IPS DF 6.9 (cell line): ENCODE measurements at regions not wholly inside any gene's neighbourhood (a gene's known extent, or its start where the extent isn't known, plus 50 kb on each side); places are given as distances from the start of the nearest gene placed in this dataset.
"Not testable (repeated sequence)": the region's sequence is repeated elsewhere in the genome, so short reads cannot be mapped to it uniquely, and the experiment has no call there.

Experiments
- DNase-seq: peaks from one replicate; pipeline ENCODE4 v3.0.0-alpha.2; 2013; ENCODE audit warnings: low read depth, low spot score
- H3K27ac ChIP-seq: one replicate; pipeline ENCODE4 v1.5.1; 2013; ENCODE audit warnings: low read length, control low read depth
- H3K27me3 ChIP-seq: 2 replicates; pipeline ENCODE4 v1.6.1; 2013; ENCODE audit warnings: mild to moderate bottlenecking, low read length; ENCODE audit not compliant: control insufficient read depth, insufficient read depth
- H3K36me3 ChIP-seq: 2 replicates; pipeline ENCODE4 v1.6.1; 2013; ENCODE audit warnings: low read length; ENCODE audit not compliant: control insufficient read depth, insufficient read depth
- H3K4me1 ChIP-seq: 2 replicates; pipeline ENCODE4 v1.6.1; 2013; ENCODE audit warnings: low read length; ENCODE audit not compliant: control insufficient read depth, insufficient read depth
- H3K4me3 ChIP-seq: 2 replicates; pipeline ENCODE4 v1.5.1; 2013; ENCODE audit warnings: mild to moderate bottlenecking, low read length
- H3K9me3 ChIP-seq: 2 replicates; pipeline ENCODE4 v1.6.1; 2013; ENCODE audit warnings: low read length, inconsistent platforms; ENCODE audit not compliant: control insufficient read depth, insufficient read depth
- WGBS: extraction: QIAGEN DNeasy Blood & Tissue Kit; methylation state at CpG from one replicate; pipeline ENCODE4 v1.1.7; 2013; ENCODE audit warnings: mixed read lengths, missing lambda C conversion rate; ENCODE audit not compliant: insufficient read length, insufficient coverage; 5-methylcytosine and 5-hydroxymethylcytosine counted together

- Histone ChIP-seq H3K27me3 (no peaks in the 10 kb centered on the region), H3K4me1 (no peaks in the 10 kb centered on the region), H3K9me3 (no peaks in the 10 kb centered on the region), H3K4me3 (no peak overlapping the region), H3K27ac (no peak overlapping the region), H3K36me3 (no peaks in the 10 kb centered on the region)
- DNase-seq, result no peak
- WGBS, result 100% methylated on average over 1 of the region's 2 CpGs
Observed at GRCh38 chr2:107735201-107735600, 91.5 kb upstream of the RGPD4 start.

- H3K27ac ChIP-seq, result no peak overlapping the region
- no peaks in the 10 kb centered on the region for H3K36me3 ChIP-seq
- no peak overlapping the region for H3K4me3 ChIP-seq
- no peaks in the 10 kb centered on the region for H3K9me3 ChIP-seq
- H3K4me1 ChIP-seq, result no peaks in the 10 kb centered on the region
- DNase-seq, result no peak
- H3K27me3 ChIP-seq, result no peaks in the 10 kb centered on the region
Observed at GRCh38 chr2:107737756-107738155, 88.9 kb upstream of the RGPD4 start.

GRCh38 chr2:107738266-107738665 is 88.4 kb upstream of the RGPD4 start:
- Histone ChIP-seq H3K4me1 (no peaks in the 10 kb centered on the region), H3K9me3 (no peaks in the 10 kb centered on the region), H3K27me3 (no peaks in the 10 kb centered on the region), H3K36me3 (no peaks in the 10 kb centered on the region), H3K27ac (no peak overlapping the region), H3K4me3 (no peak overlapping the region)
- WGBS, result no CpG with 5 or more reads among the region's 4 CpGs
- no peak for DNase-seq

GRCh38 chr2:107740300-107740699 is 86.4 kb upstream of the RGPD4 start:
- Histone ChIP-seq H3K27me3 (no peaks in the 10 kb centered on the region), H3K4me1 (no peaks in the 10 kb centered on the region), H3K4me3 (no peak overlapping the region), H3K9me3 (no peaks in the 10 kb centered on the region), H3K36me3 (no peaks in the 10 kb centered on the region), H3K27ac (no peak overlapping the region)
- WGBS, result no CpG with 5 or more reads among the region's 2 CpGs
- no peak for DNase-seq

GRCh38 chr2:107742460-107743027 is 84.1 kb upstream of the RGPD4 start:
- Histone ChIP-seq H3K27ac (no peak overlapping the region), H3K27me3 (no peaks in the 10 kb centered on the region), H3K9me3 (no peaks in the 10 kb centered on the region), H3K4me1 (no peaks in the 10 kb centered on the region), H3K36me3 (no peaks in the 10 kb centered on the region), H3K4me3 (no peak overlapping the region)
- no CpG with 5 or more reads among the region's 5 CpGs for WGBS
- DNase-seq, result no peak

- H3K36me3 ChIP-seq, result no peaks in the 10 kb centered on the region
- DNase-seq, result no peak
- no CpG with 5 or more reads among the region's 5 CpGs for WGBS
- no peaks in the 10 kb centered on the region for H3K9me3 ChIP-seq
- no peaks in the 10 kb centered on the region for H3K27me3 ChIP-seq
- no peak overlapping the region for H3K4me3 ChIP-seq
- no peak overlapping the region for H3K27ac ChIP-seq
- no peaks in the 10 kb centered on the region for H3K4me1 ChIP-seq
Observed at GRCh38 chr2:107743274-107743673, 83.4 kb upstream of the RGPD4 start.

- no peak overlapping the region for H3K4me3 ChIP-seq
- WGBS, result no CpG with 5 or more reads among the region's 3 CpGs
- no peaks in the 10 kb centered on the region for H3K27me3 ChIP-seq
- H3K36me3 ChIP-seq, result no peaks in the 10 kb centered on the region
- H3K9me3 ChIP-seq, result no peaks in the 10 kb centered on the region
- no peak overlapping the region for H3K27ac ChIP-seq
- H3K4me1 ChIP-seq, result no peaks in the 10 kb centered on the region
- DNase-seq, result no peak
Observed at GRCh38 chr2:107745100-107745499, 81.6 kb upstream of the RGPD4 start.

GRCh38 chr2:107746552-107747198 is 80.0 kb upstream of the RGPD4 start:
- not testable (repeated sequence) for H3K27me3 ChIP-seq, H3K27ac ChIP-seq, H3K4me3 ChIP-seq, H3K36me3 ChIP-seq, DNase-seq, H3K9me3 ChIP-seq, H3K4me1 ChIP-seq
- WGBS, result no CpG with 5 or more reads among the region's 13 CpGs

- not testable (repeated sequence) for H3K27me3 ChIP-seq, H3K27ac ChIP-seq
- WGBS, result no CpG with 5 or more reads among the region's 51 CpGs
Observed at GRCh38 chr2:107747199-107747963, 79.3 kb upstream of the RGPD4 start.

GRCh38 chr2:107747964-107748583 is 78.6 kb upstream of the RGPD4 start:
- H3K4me1 ChIP-seq, result no peaks in the 10 kb centered on the region
- no peaks in the 10 kb centered on the region for H3K36me3 ChIP-seq
- no peaks in the 10 kb centered on the region for H3K27me3 ChIP-seq
- no CpG with 5 or more reads among the region's 15 CpGs for WGBS
- no peak for DNase-seq
- H3K4me3 ChIP-seq, result no peak overlapping the region
- no peaks in the 10 kb centered on the region for H3K9me3 ChIP-seq
- H3K27ac ChIP-seq, result no peak overlapping the region

More at GRCh38 chr2:107747199-107747963, 79.3 kb upstream of the RGPD4 start:
- H3K4me3 ChIP-seq, H3K9me3 ChIP-seq, H3K4me1 ChIP-seq, DNase-seq, H3K36me3 ChIP-seq: not testable (repeated sequence)
